Thoracic aorta (tissue), 2 donors: ENCODE measurements at regions not wholly inside any gene's neighbourhood (a gene's known extent, or its start where the extent isn't known, plus 50 kb on each side); places are given as distances from the start of the nearest gene placed in this dataset.

Source experiments
- ATAC-seq: fragments of 150-250 bp; one replicate; pipeline ENCODE4 v1.8.0; 2017; ENCODE audit warnings: low read depth; ENCODE audit not compliant: insufficient number of reproducible peaks, low FRiP score
- DNase-seq: peaks from one replicate; pipeline ENCODE4 v3.0.0-alpha.2; 2020; ENCODE audit warnings: low spot score
- H3K27ac ChIP-seq, 2 donors: fragments of 200-600 bp; sonication (generic); 1 replicate in 1 of 2; 2 replicates in 1 of 2; pipeline ENCODE4 v1.5.1; 2016; ENCODE audit warnings: mild to moderate bottlenecking in 2 of 2, moderate library complexity in 2 of 2
- H3K27me3 ChIP-seq: fragments of 200-600 bp; sonication (generic); replicated peaks from 2 replicates; pipeline ENCODE4 v1.6.0; 2016; ENCODE audit warnings: mild to moderate bottlenecking; ENCODE audit not compliant: insufficient read depth
- H3K36me3 ChIP-seq: fragments of 200-600 bp; sonication (generic); one replicate; pipeline ENCODE4 v1.5.1; 2016
- H3K4me1 ChIP-seq, 2 donors: fragments of 200-600 bp; sonication (generic); 1 replicate in 1 of 2; 2 replicates in 1 of 2; pipeline versions ENCODE4 v1.5.1 to v1.6.0; 2016; ENCODE audit warnings: low read depth in 2 of 2, mild to moderate bottlenecking in 1 of 2; ENCODE audit not compliant: control insufficient read depth in 1 of 2
- H3K4me3 ChIP-seq: fragments of 200-600 bp; sonication (generic); 2 replicates; pipeline ENCODE4 v1.5.1; 2016; ENCODE audit warnings: mild to moderate bottlenecking
- H3K9me3 ChIP-seq: fragments of 200-600 bp; sonication (generic); 2 replicates; pipeline ENCODE4 v1.5.1; 2016
- CTCF ChIP-seq: fragments of 200-600 bp; sonication (generic); IDR thresholded peaks from one replicate; pipeline ENCODE4 v1.5.1; 2019; ENCODE audit warnings: antibody characterized with exemption

DNA sequence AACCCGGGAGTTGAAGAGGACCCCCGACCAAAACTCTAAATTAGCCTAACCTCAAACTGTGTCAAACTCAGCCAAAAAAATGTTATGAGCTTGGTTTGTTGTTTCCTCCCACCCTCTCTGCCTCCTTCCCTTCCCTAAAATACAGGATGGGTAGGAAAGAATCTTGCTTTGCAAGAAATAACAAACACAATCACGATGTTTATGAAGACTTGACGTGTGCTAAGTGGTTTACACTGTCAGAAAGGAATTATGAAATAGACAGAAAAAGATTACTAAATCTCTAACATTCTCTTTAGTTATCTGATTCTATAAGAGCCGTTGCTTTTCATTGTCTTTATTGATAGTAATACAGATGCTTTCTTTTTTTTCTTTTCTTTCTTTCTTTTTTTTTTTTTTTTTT lies 285.1 kb downstream of the BMP7 start:
- DNase-seq (no peak), ATAC-seq (no peak)
- Histone ChIP-seq H3K4me1 (no peaks in the 10 kb centered on the region), H3K4me3 (no peak overlapping the region), H3K36me3 (no peaks in the 10 kb centered on the region), H3K9me3 (peaks cover 3% of the 10 kb centered on the region), H3K27me3 (no peaks in the 10 kb centered on the region), H3K27ac (no peak overlapping the region)
- no peak for TF ChIP-seq CTCF

DNA sequence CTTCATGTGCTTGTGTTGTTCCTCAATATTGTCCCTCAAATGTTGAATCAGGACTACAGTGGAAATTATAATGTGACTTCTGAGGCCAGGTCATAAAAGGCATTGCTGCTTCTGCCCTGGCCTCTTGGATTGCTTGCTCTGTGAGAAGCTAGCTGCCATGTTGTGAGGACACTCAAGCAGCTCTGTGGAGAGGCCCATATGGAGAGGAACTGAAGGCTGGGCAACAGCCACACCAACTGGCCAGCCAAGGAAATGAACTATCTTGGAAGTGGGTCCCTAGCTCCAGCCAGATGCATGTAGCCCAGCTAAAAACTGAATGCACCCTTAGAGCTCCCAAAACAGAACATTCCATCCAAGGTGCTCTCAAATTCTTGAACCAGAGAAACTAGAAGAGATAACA lies 282.6 kb downstream of the BMP7 start:
- ATAC-seq (no peak), DNase-seq (no peak)
- Histone ChIP-seq H3K27ac (no peak overlapping the region), H3K36me3 (no peaks in the 10 kb centered on the region), H3K4me1 (no peaks in the 10 kb centered on the region), H3K9me3 (peaks cover 3% of the 10 kb centered on the region), H3K27me3 (no peaks in the 10 kb centered on the region), H3K4me3 (no peak overlapping the region)
- TF ChIP-seq CTCF = no peak

GRCh38 chr20:56985066-56985685 lies 281.3 kb downstream of the BMP7 start:
- ATAC-seq (no peak), DNase-seq (no peak)
- no peak overlapping the region for H3K27ac ChIP-seq
- H3K4me3 ChIP-seq = no peak overlapping the region
- no peaks in the 10 kb centered on the region for H3K4me1 ChIP-seq
- TF ChIP-seq CTCF = no peak
- no peaks in the 10 kb centered on the region for H3K27me3 ChIP-seq
- H3K36me3 ChIP-seq = no peaks in the 10 kb centered on the region
- H3K9me3 ChIP-seq = peaks cover 3% of the 10 kb centered on the region

GRCh38 chr20:56986476-56986875 lies 280.0 kb downstream of the BMP7 start:
- Histone ChIP-seq H3K4me1 (no peaks in the 10 kb centered on the region), H3K27ac (no peak overlapping the region), H3K4me3 (no peak overlapping the region), H3K27me3 (no peaks in the 10 kb centered on the region), H3K9me3 (peaks cover 3% of the 10 kb centered on the region), H3K36me3 (no peaks in the 10 kb centered on the region)
- no peak for ATAC-seq
- no peak for DNase-seq
- TF ChIP-seq CTCF = no peak

GRCh38 chr20:56986931-56987720 lies 279.3 kb downstream of the BMP7 start:
- Histone ChIP-seq H3K36me3 (no peaks in the 10 kb centered on the region), H3K27me3 (no peaks in the 10 kb centered on the region), H3K9me3 (peaks cover 3% of the 10 kb centered on the region), H3K27ac (no peak overlapping the region), H3K4me1 (no peaks in the 10 kb centered on the region), H3K4me3 (no peak overlapping the region)
- no peak for TF ChIP-seq CTCF
- no peak for ATAC-seq
- no peak for DNase-seq
